Stimulated activated CD8-positive, alpha-beta memory T cell treated with anti-CD3 and anti-CD28 coated beads, Interleukin-15, amount 100 ng/mL, for 48 hours (primary cell): ENCODE measurements at regions not wholly inside any gene's neighbourhood (a gene's known extent, or its start where the extent isn't known, plus 50 kb on each side); places are given as distances from the start of the nearest gene placed in this dataset.
"Not testable (repeated sequence)": the region's sequence is repeated elsewhere in the genome, so short reads cannot be mapped to it uniquely, and the experiment has no call there.

Experiments used
- DNase-seq, 2 donors: peaks; one replicate each; pipeline ENCODE4 v3.0.0-alpha.2; 2020; ENCODE audit warnings: low read depth in 2 of 2

- DNase-seq: no peak
Observed at GRCh38 chr2:147607379-147607778, 237.4 kb upstream of the ACVR2A start.

GRCh38 chr2:147603876-147604275 is 241.0 kb upstream of the ACVR2A start:
- DNase-seq: no peak

- no peak for DNase-seq
Observed at GRCh38 chr2:147603447-147603846, 241.4 kb upstream of the ACVR2A start.

GRCh38 chr2:147600646-147601045 is 244.2 kb upstream of the ACVR2A start:
- no peak for DNase-seq

- no peak for DNase-seq
Observed at GRCh38 chr2:147600223-147600622, 244.6 kb upstream of the ACVR2A start.

- no peak for DNase-seq
Observed at GRCh38 chr2:147595200-147595599, 249.6 kb upstream of the ACVR2A start.

- no peak for DNase-seq
Observed at GRCh38 chr2:147594038-147594437, 250.8 kb upstream of the ACVR2A start.

GRCh38 chr2:147592784-147593183 is 252.0 kb upstream of the ACVR2A start:
- DNase-seq: not testable (repeated sequence)

GRCh38 chr2:147589127-147589526 is 255.7 kb upstream of the ACVR2A start:
- no peak for DNase-seq

- no peak for DNase-seq
Observed at GRCh38 chr2:147588191-147588590, 256.6 kb upstream of the ACVR2A start.

GRCh38 chr2:147578529-147578928 is 266.3 kb upstream of the ACVR2A start:
- DNase-seq: no peak

- no peak for DNase-seq
Observed at GRCh38 chr2:147577998-147578380, 266.8 kb upstream of the ACVR2A start.

- DNase-seq: no peak
Observed at GRCh38 chr2:147577323-147577997, 267.4 kb upstream of the ACVR2A start.

- no peak for DNase-seq
Observed at GRCh38 chr2:147575106-147575505, 269.7 kb upstream of the ACVR2A start.

- no peak for DNase-seq
Observed at GRCh38 chr2:147572622-147573021, 272.2 kb upstream of the ACVR2A start.

- no peak for DNase-seq
Observed at GRCh38 chr2:147569426-147569825, 275.4 kb upstream of the ACVR2A start.

- no peak for DNase-seq
Observed at GRCh38 chr2:147568109-147568508, 276.7 kb upstream of the ACVR2A start.

GRCh38 chr2:147567136-147567535 is 277.7 kb upstream of the ACVR2A start:
- no peak for DNase-seq

GRCh38 chr2:147560810-147561535 is 283.9 kb upstream of the ACVR2A start:
- no peak for DNase-seq

GRCh38 chr2:147559070-147559725 is 285.6 kb upstream of the ACVR2A start:
- DNase-seq: no peak

GRCh38 chr2:147558620-147559019 is 286.2 kb upstream of the ACVR2A start:
- no peak for DNase-seq

GRCh38 chr2:147554521-147555107 is 290.2 kb upstream of the ACVR2A start:
- DNase-seq: no peak
